K562 (cell line): ENCODE measurements at regions not wholly inside any gene's neighbourhood (a gene's known extent, or its start where the extent isn't known, plus 50 kb on each side); places are given as distances from the start of the nearest gene placed in this dataset.

Source experiments
- ATAC-seq: fragments of 200-7000 bp; cut with Tn5 transposase; 3 replicates; pipeline ENCODE4 v1.9.1; 2020; ENCODE audit warnings: moderate library complexity
- BruUV-seq: library from RNA; stranded (reverse); fragments of 400-500 nt; replicated peaks from 2 replicates; lab custom pipeline; 2021; lab: Mats Ljungman, UMichigan
- CTCF ChIA-PET: fragments of 300-600 bp; formaldehyde crosslinking; extraction: SDS; loops from one replicate; lab custom pipeline; 2021; ENCODE audit warnings: low intra/inter-chr PET ratio; lab: Yijun Ruan, JAX
- POLR2A ChIA-PET: fragments of 300-600, 350-650 bp; sonication (Branson Sonifier 250); formaldehyde crosslinking; extraction: SDS; loops from one replicate; lab custom pipeline; 2021; ENCODE audit warnings: antibody characterized with exemption, inconsistent platforms; lab: Yijun Ruan, JAX
- DNase-seq, 4 experiments: peaks; one replicate each; pipeline versions ENCODE4 v3.0.0 to v3.0.0-alpha.2; 2011 to 2018; ENCODE audit warnings: low spot score in 3 of 4, mixed read lengths in 3 of 4; ENCODE audit errors: extremely low read depth in 1 of 4
- FAIRE-seq: peaks from 2 replicates; lab custom pipeline; 2011; peaks lifted over from hg19 to GRCh38; lab: Jason Lieb, UNC
- H2AFZ ChIP-seq: 2 replicates; pipeline ENCODE4 v1.6.0; 2011; ENCODE audit warnings: low read depth, low read length, control low read depth, inconsistent platforms
- H3K27ac ChIP-seq: fragments of 200-600 bp; 3 replicates; pipeline ENCODE4 v1.8.0; 2011; ENCODE audit warnings: low read depth, mild to moderate bottlenecking, control low read depth, inconsistent platforms, low read length, moderate library complexity, mixed read lengths; ENCODE audit errors: extremely low read depth
- H3K27me3 ChIP-seq, 2 experiments: fragments of 300-600 bp in 1 of 2; 2 replicates in 1 of 2; 3 replicates in 1 of 2; pipeline versions ENCODE4 v1.6.0 to v1.8.0; 2011; ENCODE audit warnings: inconsistent platforms in 2 of 2, low read length in 2 of 2, mild to moderate bottlenecking in 1 of 2, mixed read lengths in 1 of 2, moderate library complexity in 1 of 2; ENCODE audit not compliant: control insufficient read depth in 2 of 2, insufficient read depth in 2 of 2
- H3K36me3 ChIP-seq: fragments of 300-600 bp; 3 replicates; pipeline ENCODE4 v1.8.0; 2011; ENCODE audit warnings: mild to moderate bottlenecking, low read length, inconsistent platforms; ENCODE audit not compliant: control insufficient read depth, insufficient read depth
- H3K4me1 ChIP-seq, 2 experiments: fragments of 200-600 bp in 1 of 2; replicated peaks in 1 of 2; 2 replicates in 1 of 2; 3 replicates in 1 of 2; pipeline versions ENCODE4 v1.5.1 to v1.8.0; 2011; ENCODE audit warnings: inconsistent platforms in 2 of 2, low read length in 2 of 2, mild to moderate bottlenecking in 1 of 2, mixed read lengths in 1 of 2, moderate library complexity in 1 of 2; ENCODE audit not compliant: control insufficient read depth in 2 of 2, insufficient read depth in 2 of 2
- H3K4me2 ChIP-seq: 2 replicates; pipeline ENCODE4 v1.6.1; 2011; ENCODE audit warnings: low read length, control low read depth, inconsistent platforms, mixed read lengths; ENCODE audit not compliant: insufficient read depth
- H3K4me3 ChIP-seq: fragments of 200-600 bp; sonication (generic), shearing (Covaris generic); 2 replicates; pipeline ENCODE4 v1.5.1; 2016; ENCODE audit warnings: control low read depth, inconsistent platforms
- H3K79me2 ChIP-seq: fragments of 200-600 bp; 3 replicates; pipeline ENCODE4 v1.8.0; 2011; ENCODE audit warnings: low read length, inconsistent platforms; ENCODE audit not compliant: control insufficient read depth, insufficient read depth
- H3K9ac ChIP-seq, 2 experiments: 2 replicates each; pipeline versions ENCODE4 v1.6.0 to v1.6.1; 2011; ENCODE audit warnings: low read depth in 2 of 2, low read length in 2 of 2, control low read depth in 1 of 2, inconsistent platforms in 1 of 2, mild to moderate bottlenecking in 1 of 2, mixed read lengths in 1 of 2; ENCODE audit not compliant: insufficient read depth in 1 of 2
- H3K9me1 ChIP-seq: one replicate; pipeline ENCODE4 v1.6.0; 2011; ENCODE audit warnings: inconsistent platforms, mild to moderate bottlenecking, low read length, moderate library complexity; ENCODE audit not compliant: control insufficient read depth, insufficient read depth
- H3K9me3 ChIP-seq: replicated peaks from 2 replicates; pipeline ENCODE4 v1.5.1; 2011; ENCODE audit warnings: low read depth, low read length, inconsistent platforms; ENCODE audit not compliant: control insufficient read depth, insufficient read depth
- H4K20me1 ChIP-seq: replicated peaks from 2 replicates; pipeline ENCODE4 v1.6.1; 2011; ENCODE audit warnings: low read length, inconsistent platforms, mixed read lengths; ENCODE audit not compliant: control insufficient read depth, insufficient read depth
- COPS2 ChIP-seq: fragments of 450-650 bp; conservative IDR thresholded peaks from 2 replicates; pipeline ENCODE4 v1.6.1; 2016; ENCODE audit warnings: mild to moderate bottlenecking, moderate library complexity
- CXXC5 ChIP-seq: fragments of 250-450 bp; sonication (Bioruptor Pico); IDR thresholded peaks from 2 replicates; pipeline ENCODE4 v1.8.0; 2022; ENCODE audit warnings: inconsistent platforms, mild to moderate bottlenecking, moderate library complexity
- EP400 ChIP-seq: fragments of 450-650 bp; IDR thresholded peaks from 2 replicates; pipeline ENCODE4 v1.6.1; 2017; ENCODE audit warnings: antibody characterized with exemption, mild to moderate bottlenecking, moderate library complexity
- HDAC8 ChIP-seq: fragments of 450-650 bp; IDR thresholded peaks from 2 replicates; pipeline ENCODE4 v1.6.1; 2016; ENCODE audit warnings: mild to moderate bottlenecking, missing genetic modification characterization, moderate library complexity, missing compliant biosample characterization
- MNT ChIP-seq, 2 experiments: fragments of 450-650 bp; conservative IDR thresholded peaks; 2 replicates each; pipeline ENCODE4 v1.6.1; 2017; ENCODE audit warnings: mild to moderate bottlenecking in 2 of 2, moderate library complexity in 2 of 2
- MYC ChIP-seq, 2 experiments: fragments of 250-450 bp in 1 of 2; sonication (Bioruptor Pico) in 1 of 2; IDR thresholded peaks; 2 replicates each; pipeline versions ENCODE4 v1.5.1 to v1.6.1; 2012 to 2021; ENCODE audit warnings: low read depth in 2 of 2, borderline replicate concordance in 1 of 2, improper control_type of control experiment in 1 of 2, low read length in 1 of 2, mild to moderate bottlenecking in 1 of 2, moderate library complexity in 1 of 2
- NR2F6 ChIP-seq: fragments of 450-650 bp; formaldehyde crosslinking; IDR thresholded peaks from 2 replicates; pipeline ENCODE4 v1.4.0; 2020; ENCODE audit warnings: mild to moderate bottlenecking
- PHF8 ChIP-seq: fragments of 200-600 bp; sonication (generic); IDR thresholded peaks from 2 replicates; pipeline ENCODE4 v1.6.1; 2012; ENCODE audit warnings: mixed run types, mild to moderate bottlenecking, inconsistent platforms, low read length, moderate library complexity, borderline replicate concordance
- POLR3G ChIP-seq: IDR thresholded peaks from 2 replicates; pipeline ENCODE4 v1.6.1; 2011; ENCODE audit not compliant: insufficient read length, insufficient replicate concordance; ENCODE audit errors: extremely low read depth
- SP1 ChIP-seq: sonication (generic); formaldehyde crosslinking; IDR thresholded peaks from 2 replicates; pipeline ENCODE4 v1.8.1; 2022; ENCODE audit warnings: mild to moderate bottlenecking, missing genetic modification reagents
- SREBF2 ChIP-seq: sonication (generic); formaldehyde crosslinking; IDR thresholded peaks from 2 replicates; pipeline ENCODE4 v1.4.0; 2020; ENCODE audit warnings: mild to moderate bottlenecking, missing genetic modification reagents
- TAF1 ChIP-seq: IDR thresholded peaks from 2 replicates; pipeline ENCODE4 v1.6.1; 2011; ENCODE audit warnings: mild to moderate bottlenecking, low read length, moderate library complexity; ENCODE audit not compliant: insufficient read depth, control insufficient read depth, severe bottlenecking; ENCODE audit errors: extremely low read depth
- TGIF2 ChIP-seq: sonication (generic); formaldehyde crosslinking; IDR thresholded peaks from 2 replicates; pipeline ENCODE4 v1.8.1; 2022; ENCODE audit warnings: mild to moderate bottlenecking, missing genetic modification reagents, moderate library complexity
- THAP7 ChIP-seq: fragments of 250-450 bp; sonication (Bioruptor Pico); IDR thresholded peaks from 2 replicates; pipeline ENCODE4 v1.5.0; 2021
- ZNF263 ChIP-seq: sonication (generic); formaldehyde crosslinking; IDR thresholded peaks from 2 replicates; pipeline ENCODE4 v1.8.0; 2022; ENCODE audit warnings: mild to moderate bottlenecking, missing genetic modification reagents, borderline replicate concordance
- ZNF699 ChIP-seq: fragments of 250-450 bp; sonication (Bioruptor Pico); IDR thresholded peaks from 2 replicates; pipeline ENCODE4 v1.8.0; 2021; ENCODE audit warnings: mild to moderate bottlenecking, moderate library complexity; ENCODE audit not compliant: insufficient replicate concordance
- WGBS: fragments of 100-300 bp; shearing (Covaris generic); methylation state at CpG from one replicate; pipeline ENCODE4 v1.1.6; 2016; ENCODE audit warnings: low coverage, mixed read lengths; ENCODE audit not compliant: insufficient coverage; ENCODE audit errors: missing lambda C conversion rate; 5-methylcytosine and 5-hydroxymethylcytosine counted together
- in situ Hi-C: fragments of 300-500 bp; cut with MboI; formaldehyde crosslinking; loops from 4 replicates; pipeline ENCODE4 v1.15.0; 2018; ENCODE audit warnings: inconsistent platforms, mixed read lengths
- intact Hi-C: fragments of 100-400 bp; cut with micrococcal nuclease; formaldehyde crosslinking; loops from 2 replicates; pipeline ENCODE4 v1.14.2; 2022

GRCh38 chr11:38648604-38649003, 2050.6 kb upstream of the RAG2 start (continued):
- TF ChIP-seq POLR3G (no peak), COPS2 (no peak)

GRCh38 chr11:38646382-38646781, 2048.3 kb upstream of the RAG2 start:
- WGBS, result 14% methylated on average over 3 of the region's 3 CpGs
- Histone ChIP-seq H3K9ac (no peak overlapping the region), H3K9me1 (no peaks in the 10 kb centered on the region), H3K4me1 (no peaks in the 10 kb centered on the region), H3K4me3 (no peak overlapping the region), H3K79me2 (no peaks in the 10 kb centered on the region), H2AFZ (no peak overlapping the region), H4K20me1 (no peaks in the 10 kb centered on the region), H3K4me2 (no peak overlapping the region), H3K27ac (no peak overlapping the region), H3K36me3 (no peaks in the 10 kb centered on the region), H3K9me3 (no peaks in the 10 kb centered on the region), H3K27me3 (no peaks in the 10 kb centered on the region)
- ChIA-PET CTCF (no interaction called here), POLR2A (no interaction called here)
- ATAC-seq (no peak), DNase-seq (no peak), FAIRE-seq (no peak)
- intact Hi-C loops (no loop called here), in situ Hi-C loops (no loop called here)
- TF ChIP-seq CXXC5 (CRISPR knock-in tag) (no peak), NR2F6 (CRISPR knock-in tag) (no peak), EP400 (no peak), ZNF699 (CRISPR knock-in tag) (no peak), TGIF2 (CRISPR knock-in tag) (no peak), SP1 (CRISPR knock-in tag) (no peak), ZNF263 (no peak), MNT (conservative IDR thresholded peaks at IDR 0.05) (no peak), THAP7 (no peak), SREBF2 (CRISPR knock-in tag) (no peak), MYC (IDR thresholded peaks at IDR 0.05; ENCODE audit: low read depth, low read length) (no peak), MYC (CRISPR knock-in tag; IDR thresholded peaks at IDR 0.05; ENCODE audit: borderline replicate concordance, low read depth) (no peak), PHF8 (no peak), HDAC8 (tag) (no peak), TAF1 (no peak)
- no TSS peak for BruUV-seq
